IMR-90 (cell line): ENCODE measurements at regions not wholly inside any gene's neighbourhood (a gene's known extent, or its start where the extent isn't known, plus 50 kb on each side); places are given as distances from the start of the nearest gene placed in this dataset.

Experiments used
- ATAC-seq: fragments of 200-7000 bp; cut with Tn5 transposase; 2 replicates; pipeline ENCODE4 v1.9.1; 2020; ENCODE audit warnings: low read depth, mild to moderate bottlenecking, moderate library complexity
- BruUV-seq: library from RNA; stranded (reverse); fragments of 400-500 nt; replicated peaks from 2 replicates; lab custom pipeline; 2021; lab: Mats Ljungman, UMichigan
- CTCF ChIA-PET: fragments of 300-600 bp; formaldehyde crosslinking; extraction: SDS; loops from one replicate; lab custom pipeline; 2021; ENCODE audit warnings: antibody characterized with exemption; lab: Yijun Ruan, JAX
- POLR2A ChIA-PET: fragments of 300-600 bp; sonication (Branson Sonifier 250); formaldehyde crosslinking; loops from one replicate; lab custom pipeline; 2022; ENCODE audit warnings: antibody characterized with exemption; ENCODE audit not compliant: unreplicated experiment; lab: Charles Lee
- DNase-seq: peaks from one replicate; pipeline ENCODE4 v3.0.0; 2013
- H2AFZ ChIP-seq: replicated peaks from 2 replicates; pipeline ENCODE3; 2013; ENCODE audit warnings: low read length, mild to moderate bottlenecking; ENCODE audit not compliant: poor library complexity
- H2AK5ac ChIP-seq: 2 replicates; pipeline ENCODE4 v1.6.1; 2013; ENCODE audit warnings: low read depth, low read length, inconsistent platforms
- H2AK9ac ChIP-seq: replicated peaks from 2 replicates; pipeline ENCODE3; 2013; ENCODE audit warnings: mild to moderate bottlenecking, low read depth, low read length, moderate library complexity; ENCODE audit not compliant: poor library complexity
- H2BK120ac ChIP-seq: 2 replicates; pipeline ENCODE4 v1.6.1; 2013; ENCODE audit warnings: low read depth, low read length, inconsistent platforms
- H2BK15ac ChIP-seq: 3 replicates; pipeline ENCODE4 v1.6.1; 2013; ENCODE audit warnings: low read depth, low read length, inconsistent platforms
- H2BK20ac ChIP-seq: 2 replicates; pipeline ENCODE4 v1.6.1; 2013; ENCODE audit warnings: low read depth, mild to moderate bottlenecking, inconsistent platforms, low read length, moderate library complexity
- H2BK5ac ChIP-seq: 2 replicates; pipeline ENCODE4 v1.6.1; 2013; ENCODE audit warnings: mild to moderate bottlenecking, low read depth, low read length, inconsistent platforms; ENCODE audit not compliant: poor library complexity, severe bottlenecking
- H3K14ac ChIP-seq: replicated peaks from 2 replicates; pipeline ENCODE4 v1.6.1; 2013; ENCODE audit warnings: low read depth, low read length, inconsistent platforms
- H3K18ac ChIP-seq: 2 replicates; pipeline ENCODE4 v1.6.1; 2013; ENCODE audit warnings: low read depth, low read length, control low read depth
- H3K23ac ChIP-seq: 2 replicates; pipeline ENCODE4 v1.6.1; 2013; ENCODE audit warnings: low read depth, low read length, inconsistent platforms
- H3K27ac ChIP-seq: 2 replicates; pipeline ENCODE4 v1.5.1; 2013; ENCODE audit warnings: mild to moderate bottlenecking, control low read depth, low read length; ENCODE audit not compliant: insufficient read depth
- H3K27me3 ChIP-seq: 2 replicates; pipeline ENCODE4 v1.6.1; 2013; ENCODE audit warnings: low read length; ENCODE audit not compliant: control insufficient read depth, insufficient read depth
- H3K36me3 ChIP-seq: 2 replicates; pipeline ENCODE4 v1.6.1; 2013; ENCODE audit warnings: low read length, mixed read lengths; ENCODE audit not compliant: control insufficient read depth, insufficient read depth
- H3K4ac ChIP-seq: 2 replicates; pipeline ENCODE4 v1.6.1; 2013; ENCODE audit warnings: low read depth, low read length, inconsistent platforms
- H3K4me1 ChIP-seq: 2 replicates; pipeline ENCODE4 v1.6.1; 2013; ENCODE audit warnings: low read length, mixed read lengths; ENCODE audit not compliant: control insufficient read depth, insufficient read depth
- H3K4me2 ChIP-seq: 2 replicates; pipeline ENCODE4 v1.6.1; 2013; ENCODE audit warnings: low read depth, mild to moderate bottlenecking, control low read depth, low read length, moderate library complexity
- H3K4me3 ChIP-seq: 2 replicates; pipeline ENCODE4 v1.5.1; 2013; ENCODE audit warnings: low read depth, mild to moderate bottlenecking, control low read depth, low read length, moderate library complexity; ENCODE audit not compliant: insufficient read depth
- H3K56ac ChIP-seq: 2 replicates; pipeline ENCODE4 v1.6.1; 2013; ENCODE audit warnings: low read length, inconsistent platforms; ENCODE audit not compliant: insufficient read depth; ENCODE audit errors: extremely low read depth
- H3K79me1 ChIP-seq, 2 experiments: 2 replicates each; pipeline ENCODE4 v1.6.1; 2013; ENCODE audit warnings: low read length in 2 of 2, inconsistent platforms in 1 of 2, low read depth in 1 of 2
- H3K9ac ChIP-seq: 2 replicates; pipeline ENCODE4 v1.6.1; 2013; ENCODE audit warnings: low read depth, low read length, control low read depth
- H3K9me1 ChIP-seq: 2 replicates; pipeline ENCODE4 v1.6.1; 2013; ENCODE audit warnings: low read length, inconsistent platforms; ENCODE audit not compliant: insufficient read depth
- H3K9me3 ChIP-seq: 2 replicates; pipeline ENCODE4 v1.6.1; 2013; ENCODE audit warnings: low read length; ENCODE audit not compliant: control insufficient read depth, insufficient read depth
- H4K20me1 ChIP-seq: 2 replicates; pipeline ENCODE4 v1.6.1; 2013; ENCODE audit warnings: low read length, inconsistent platforms; ENCODE audit not compliant: insufficient read depth
- H4K5ac ChIP-seq: 2 replicates; pipeline ENCODE4 v1.6.1; 2013; ENCODE audit warnings: mild to moderate bottlenecking, low read depth, low read length, control low read depth
- H4K8ac ChIP-seq, 2 experiments: 2 replicates each; pipeline ENCODE4 v1.6.1; 2013; ENCODE audit warnings: low read depth in 2 of 2, low read length in 2 of 2, control low read depth in 1 of 2, inconsistent platforms in 1 of 2
- H4K91ac ChIP-seq: 2 replicates; pipeline ENCODE4 v1.6.1; 2013; ENCODE audit warnings: low read depth, low read length, inconsistent platforms; ENCODE audit not compliant: insufficient read depth
- BHLHE40 ChIP-seq: fragments of 150-350 bp; IDR thresholded peaks from 2 replicates; pipeline ENCODE4 v1.6.1; 2016; ENCODE audit warnings: mild to moderate bottlenecking, low read depth, low read length
- CEBPB ChIP-seq: IDR thresholded peaks from 2 replicates; pipeline ENCODE4 v1.6.1; 2012; ENCODE audit warnings: low read depth, low read length, improper control_type of control experiment
- CHD1 ChIP-seq: IDR thresholded peaks from 2 replicates; pipeline ENCODE4 v1.6.1; 2012; ENCODE audit warnings: low read depth, low read length, improper control_type of control experiment
- CTCF ChIP-seq: conservative IDR thresholded peaks from 2 replicates; pipeline ENCODE4 v1.5.1; 2012; ENCODE audit warnings: mild to moderate bottlenecking, low read depth, low read length, improper control_type of control experiment
- ELK1 ChIP-seq: fragments of 150-350 bp; IDR thresholded peaks from 2 replicates; pipeline ENCODE4 v1.6.1; 2016; ENCODE audit warnings: low read depth, mild to moderate bottlenecking, low read length, moderate library complexity, borderline replicate concordance
- FOS ChIP-seq: fragments of 150-350 bp; IDR thresholded peaks from 2 replicates; pipeline ENCODE4 v1.6.1; 2016; ENCODE audit warnings: low read depth, low read length
- MAFK ChIP-seq: IDR thresholded peaks from 2 replicates; pipeline ENCODE4 v1.6.1; 2012; ENCODE audit warnings: low read depth, low read length, improper control_type of control experiment
- MAZ ChIP-seq: IDR thresholded peaks from 2 replicates; pipeline ENCODE4 v1.6.1; 2012; ENCODE audit warnings: low read depth, mild to moderate bottlenecking, low read length, improper control_type of control experiment, moderate library complexity, borderline replicate concordance
- MXI1 ChIP-seq: IDR thresholded peaks from 2 replicates; pipeline ENCODE4 v1.6.1; 2012; ENCODE audit warnings: low read depth, mild to moderate bottlenecking, low read length, moderate library complexity, borderline replicate concordance
- NFE2L2 ChIP-seq: fragments of 150-350 bp; IDR thresholded peaks from 2 replicates; pipeline ENCODE4 v1.6.1; 2016; ENCODE audit warnings: low read depth, mild to moderate bottlenecking, low read length
- POLR2A ChIP-seq: IDR thresholded peaks from 2 replicates; pipeline ENCODE4 v1.6.1; 2012; ENCODE audit warnings: mild to moderate bottlenecking, low read depth, low read length
- RAD21 ChIP-seq: IDR thresholded peaks from 2 replicates; pipeline ENCODE4 v1.6.1; 2012; ENCODE audit warnings: low read length, improper control_type of control experiment
- RCOR1 ChIP-seq: IDR thresholded peaks from 2 replicates; pipeline ENCODE4 v1.6.1; 2012; ENCODE audit warnings: mild to moderate bottlenecking, low read length, improper control_type of control experiment; ENCODE audit not compliant: insufficient replicate concordance
- SMC3 ChIP-seq: fragments of 150-350 bp; IDR thresholded peaks from 2 replicates; pipeline ENCODE4 v1.6.1; 2016; ENCODE audit warnings: low read depth, mild to moderate bottlenecking, antibody characterized with exemption, low read length, moderate library complexity
- USF2 ChIP-seq: fragments of 150-350 bp; IDR thresholded peaks from 2 replicates; pipeline ENCODE4 v1.6.1; 2017; ENCODE audit warnings: mild to moderate bottlenecking, antibody characterized with exemption, low read length, low read depth
- WGBS, 2 experiments: methylation state at CpG; one replicate each; pipeline versions ENCODE4 v1.1.5 to v1.1.7; 2013; ENCODE audit warnings: missing lambda C conversion rate in 2 of 2; ENCODE audit not compliant: insufficient read length in 1 of 2; ENCODE audit errors: extremely low coverage in 2 of 2; 5-methylcytosine and 5-hydroxymethylcytosine counted together
- dilution Hi-C: fragments of 300-500 bp; cut with HindIII; formaldehyde crosslinking; loops from one replicate; pipeline ENCODE4 v1.14.3; 2018; ENCODE audit warnings: low sequenced_read_pairs; ENCODE audit not compliant: unreplicated experiment
- in situ Hi-C: fragments of 300-500 bp; cut with MboI; formaldehyde crosslinking; loops from 3 replicates; pipeline ENCODE4 v1.14.3; 2019; ENCODE audit warnings: low sequenced_read_pairs, inconsistent platforms, mixed read lengths
- intact Hi-C: fragments of 100-400 bp; cut with micrococcal nuclease; formaldehyde crosslinking; loops from 2 replicates; pipeline ENCODE4 v1.10.0; 2022

GRCh38 chr3:70803319-70803718, 490.9 kb upstream of the MDFIC2 start:
- Histone ChIP-seq H4K20me1 (no peaks in the 10 kb centered on the region), H3K9ac (no peak overlapping the region), H4K8ac (no peak overlapping the region), H2BK15ac (no peak overlapping the region), H3K27me3 (no peaks in the 10 kb centered on the region), H2BK5ac (no peak overlapping the region), H2BK20ac (no peak overlapping the region), H2BK120ac (no peak overlapping the region), H3K4me2 (no peak overlapping the region), H2AFZ (no peak overlapping the region), H3K14ac (no peak overlapping the region), H3K4me3 (no peak overlapping the region), H3K27ac (no peak overlapping the region), H3K56ac (no peak overlapping the region), H2AK5ac (no peak overlapping the region), H3K36me3 (no peaks in the 10 kb centered on the region), H4K5ac (no peak overlapping the region), H3K9me3 (no peaks in the 10 kb centered on the region), H3K18ac (no peak overlapping the region), H4K91ac (no peak overlapping the region), H3K9me1 (no peaks in the 10 kb centered on the region), H3K79me1 (no peaks in the 10 kb centered on the region), H3K23ac (no peak overlapping the region), H2AK9ac (no peak overlapping the region), H3K4ac (no peak overlapping the region), H3K4me1 (no peaks in the 10 kb centered on the region; the same call in 1 of the 2 replicates)
- WGBS, 2 experiments: no CpG with 5 or more reads among the region's 2 CpGs
- DNase-seq (peak; percentile 33), ATAC-seq (no peak; the same call in 1 of the 2 replicates)
- POLR2A ChIA-PET: no interaction called here
- CTCF ChIA-PET: no interaction called here
- no peak for TF ChIP-seq MAZ
- TF ChIP-seq ELK1: no peak
- no peak for TF ChIP-seq CEBPB
- TF ChIP-seq USF2: no peak
- TF ChIP-seq MXI1: no peak
- TF ChIP-seq SMC3: no peak
- no peak for TF ChIP-seq MAFK
- no peak for TF ChIP-seq RAD21
- TF ChIP-seq BHLHE40: no peak
- no peak for TF ChIP-seq RCOR1
- no peak for TF ChIP-seq POLR2A
- no peak for TF ChIP-seq CHD1
- TF ChIP-seq NFE2L2: no peak
- no peak for TF ChIP-seq FOS
- no peak for TF ChIP-seq CTCF
- dilution Hi-C loops (no loop called here), intact Hi-C loops (no loop called here), in situ Hi-C loops (no loop called here)
- BruUV-seq: no TSS peak
